Brain microvascular endothelial cell (primary cell): ENCODE measurements at regions not wholly inside any gene's neighbourhood (a gene's known extent, or its start where the extent isn't known, plus 50 kb on each side); places are given as distances from the start of the nearest gene placed in this dataset.

Source experiments
- DNase-seq: peaks from one replicate; pipeline ENCODE4 v3.0.0-alpha.2; 2020
- H3K27ac ChIP-seq: fragments of 250-450 bp; sonication (Bioruptor Pico); 2 replicates; pipeline ENCODE4 v1.5.1; 2020; ENCODE audit warnings: mild to moderate bottlenecking, moderate library complexity
- H3K27me3 ChIP-seq: fragments of 250-450 bp; sonication (Bioruptor Pico); replicated peaks from 2 replicates; pipeline ENCODE4 v1.5.1; 2020; ENCODE audit warnings: mild to moderate bottlenecking
- H3K36me3 ChIP-seq: fragments of 250-450 bp; sonication (Bioruptor Pico); replicated peaks from 2 replicates; pipeline ENCODE4 v1.5.1; 2020; ENCODE audit warnings: mild to moderate bottlenecking
- H3K4me3 ChIP-seq: 2 replicates; pipeline ENCODE4 v1.5.1; 2011; ENCODE audit warnings: low read depth, mild to moderate bottlenecking, control low read depth, low read length, moderate library complexity
- CTCF ChIP-seq: IDR thresholded peaks from 2 replicates; pipeline ENCODE4 v1.5.1; 2011; ENCODE audit warnings: low read depth, mild to moderate bottlenecking, moderate library complexity, low read length, control low read depth, inconsistent platforms; ENCODE audit errors: missing control alignments
- in situ Hi-C: cut with HindIII; loops from 2 replicates; pipeline ENCODE4 v1.10.0; 2017; ENCODE audit warnings: low sequenced_read_pairs, low pct_ligation_motif_present

- DNase-seq: no peak
- Histone ChIP-seq H3K27ac (no peak overlapping the region), H3K4me3 (no peak overlapping the region), H3K36me3 (no peaks in the 10 kb centered on the region), H3K27me3 (no peaks in the 10 kb centered on the region)
- in situ Hi-C loops: no loop called here
- no peak for TF ChIP-seq CTCF
Observed at GRCh38 chr13:65028101-65028500, 2202.0 kb downstream of the PCDH9 start.

DNA sequence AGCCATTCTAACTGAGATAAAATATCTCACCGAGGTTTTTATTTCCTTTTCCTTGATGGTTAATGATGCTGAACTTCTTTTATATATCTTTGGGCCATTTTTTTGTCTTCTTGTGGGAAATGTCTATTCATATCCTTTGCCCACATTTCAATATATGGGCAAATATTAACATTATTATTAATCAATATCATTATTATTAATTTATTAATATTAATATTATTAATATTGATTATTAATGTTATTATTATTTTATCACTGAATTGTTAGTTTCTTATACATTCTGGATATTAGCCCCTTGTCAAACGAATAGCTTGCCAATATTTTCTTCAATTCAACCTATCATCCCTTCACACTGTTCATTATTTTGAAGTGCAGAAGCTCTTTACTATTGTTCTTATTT, 2203.6 kb downstream of the PCDH9 start:
- no peak overlapping the region for H3K4me3 ChIP-seq
- H3K36me3 ChIP-seq: no peaks in the 10 kb centered on the region
- no peaks in the 10 kb centered on the region for H3K27me3 ChIP-seq
- no peak overlapping the region for H3K27ac ChIP-seq
- TF ChIP-seq CTCF: no peak
- no peak for DNase-seq
- in situ Hi-C loops: no loop called here

GRCh38 chr13:65011378-65011777, 2218.8 kb downstream of the PCDH9 start:
- H3K4me3 ChIP-seq: no peak overlapping the region
- no peak for DNase-seq
- in situ Hi-C loops: no loop called here
- H3K27ac ChIP-seq: no peak overlapping the region
- H3K27me3 ChIP-seq: no peaks in the 10 kb centered on the region
- H3K36me3 ChIP-seq: no peaks in the 10 kb centered on the region
- no peak for TF ChIP-seq CTCF

GRCh38 chr13:64997438-64997837, 2232.7 kb downstream of the PCDH9 start:
- no peak for DNase-seq
- Histone ChIP-seq H3K36me3 (no peaks in the 10 kb centered on the region), H3K27me3 (no peaks in the 10 kb centered on the region), H3K4me3 (no peak overlapping the region), H3K27ac (no peak overlapping the region)
- in situ Hi-C loops: no loop called here
- TF ChIP-seq CTCF: no peak

- in situ Hi-C loops: no loop called here
- DNase-seq: no peak
- no peaks in the 10 kb centered on the region for H3K27me3 ChIP-seq
- no peak for TF ChIP-seq CTCF
- H3K4me3 ChIP-seq: no peak overlapping the region
- H3K27ac ChIP-seq: no peak overlapping the region
- no peaks in the 10 kb centered on the region for H3K36me3 ChIP-seq
Observed at GRCh38 chr13:64993514-64994164, 2236.5 kb downstream of the PCDH9 start.

- in situ Hi-C loops: no loop called here
- Histone ChIP-seq H3K36me3 (no peaks in the 10 kb centered on the region), H3K27me3 (no peaks in the 10 kb centered on the region), H3K4me3 (no peak overlapping the region), H3K27ac (no peak overlapping the region)
- TF ChIP-seq CTCF: no peak
- DNase-seq: peak; percentile 0
Observed at GRCh38 chr13:64992314-64992713, 2237.8 kb downstream of the PCDH9 start.
